K562 (cell line): ENCODE measurements at regions not wholly inside any gene's neighbourhood (a gene's known extent, or its start where the extent isn't known, plus 50 kb on each side); places are given as distances from the start of the nearest gene placed in this dataset.

Experiments
- ATAC-seq: fragments of 200-7000 bp; cut with Tn5 transposase; 3 replicates; pipeline ENCODE4 v1.9.1; 2020; ENCODE audit warnings: moderate library complexity
- BruUV-seq: library from RNA; stranded (reverse); fragments of 400-500 nt; replicated peaks from 2 replicates; lab custom pipeline; 2021; lab: Mats Ljungman, UMichigan
- CTCF ChIA-PET: fragments of 300-600 bp; formaldehyde crosslinking; extraction: SDS; loops from one replicate; lab custom pipeline; 2021; ENCODE audit warnings: low intra/inter-chr PET ratio; lab: Yijun Ruan, JAX
- POLR2A ChIA-PET: fragments of 300-600, 350-650 bp; sonication (Branson Sonifier 250); formaldehyde crosslinking; extraction: SDS; loops from one replicate; lab custom pipeline; 2021; ENCODE audit warnings: antibody characterized with exemption, inconsistent platforms; lab: Yijun Ruan, JAX
- DNase-seq, 4 experiments: peaks; one replicate each; pipeline versions ENCODE4 v3.0.0 to v3.0.0-alpha.2; 2011 to 2018; ENCODE audit warnings: low spot score in 3 of 4, mixed read lengths in 3 of 4; ENCODE audit errors: extremely low read depth in 1 of 4
- FAIRE-seq: peaks from 2 replicates; lab custom pipeline; 2011; peaks lifted over from hg19 to GRCh38; lab: Jason Lieb, UNC
- H2AFZ ChIP-seq: 2 replicates; pipeline ENCODE4 v1.6.0; 2011; ENCODE audit warnings: low read depth, low read length, control low read depth, inconsistent platforms
- H3K27ac ChIP-seq: fragments of 200-600 bp; 3 replicates; pipeline ENCODE4 v1.8.0; 2011; ENCODE audit warnings: low read depth, mild to moderate bottlenecking, control low read depth, inconsistent platforms, low read length, moderate library complexity, mixed read lengths; ENCODE audit errors: extremely low read depth
- H3K27me3 ChIP-seq, 2 experiments: fragments of 300-600 bp in 1 of 2; 2 replicates in 1 of 2; 3 replicates in 1 of 2; pipeline versions ENCODE4 v1.6.0 to v1.8.0; 2011; ENCODE audit warnings: inconsistent platforms in 2 of 2, low read length in 2 of 2, mild to moderate bottlenecking in 1 of 2, mixed read lengths in 1 of 2, moderate library complexity in 1 of 2; ENCODE audit not compliant: control insufficient read depth in 2 of 2, insufficient read depth in 2 of 2
- H3K36me3 ChIP-seq: fragments of 300-600 bp; 3 replicates; pipeline ENCODE4 v1.8.0; 2011; ENCODE audit warnings: mild to moderate bottlenecking, low read length, inconsistent platforms; ENCODE audit not compliant: control insufficient read depth, insufficient read depth
- H3K4me1 ChIP-seq, 2 experiments: fragments of 200-600 bp in 1 of 2; replicated peaks in 1 of 2; 2 replicates in 1 of 2; 3 replicates in 1 of 2; pipeline versions ENCODE4 v1.5.1 to v1.8.0; 2011; ENCODE audit warnings: inconsistent platforms in 2 of 2, low read length in 2 of 2, mild to moderate bottlenecking in 1 of 2, mixed read lengths in 1 of 2, moderate library complexity in 1 of 2; ENCODE audit not compliant: control insufficient read depth in 2 of 2, insufficient read depth in 2 of 2
- H3K4me2 ChIP-seq: 2 replicates; pipeline ENCODE4 v1.6.1; 2011; ENCODE audit warnings: low read length, control low read depth, inconsistent platforms, mixed read lengths; ENCODE audit not compliant: insufficient read depth
- H3K4me3 ChIP-seq: fragments of 200-600 bp; sonication (generic), shearing (Covaris generic); 2 replicates; pipeline ENCODE4 v1.5.1; 2016; ENCODE audit warnings: control low read depth, inconsistent platforms
- H3K79me2 ChIP-seq: fragments of 200-600 bp; 3 replicates; pipeline ENCODE4 v1.8.0; 2011; ENCODE audit warnings: low read length, inconsistent platforms; ENCODE audit not compliant: control insufficient read depth, insufficient read depth
- H3K9ac ChIP-seq, 2 experiments: 2 replicates each; pipeline versions ENCODE4 v1.6.0 to v1.6.1; 2011; ENCODE audit warnings: low read depth in 2 of 2, low read length in 2 of 2, control low read depth in 1 of 2, inconsistent platforms in 1 of 2, mild to moderate bottlenecking in 1 of 2, mixed read lengths in 1 of 2; ENCODE audit not compliant: insufficient read depth in 1 of 2
- H3K9me1 ChIP-seq: one replicate; pipeline ENCODE4 v1.6.0; 2011; ENCODE audit warnings: inconsistent platforms, mild to moderate bottlenecking, low read length, moderate library complexity; ENCODE audit not compliant: control insufficient read depth, insufficient read depth
- H3K9me3 ChIP-seq: replicated peaks from 2 replicates; pipeline ENCODE4 v1.5.1; 2011; ENCODE audit warnings: low read depth, low read length, inconsistent platforms; ENCODE audit not compliant: control insufficient read depth, insufficient read depth
- H4K20me1 ChIP-seq: replicated peaks from 2 replicates; pipeline ENCODE4 v1.6.1; 2011; ENCODE audit warnings: low read length, inconsistent platforms, mixed read lengths; ENCODE audit not compliant: control insufficient read depth, insufficient read depth
- CBX8 ChIP-seq: fragments of 200-600 bp; sonication (generic); IDR thresholded peaks from 2 replicates; pipeline ENCODE4 v1.6.1; 2012; ENCODE audit warnings: borderline replicate concordance, mixed run types, low read depth, mild to moderate bottlenecking, moderate library complexity, mixed read lengths, low read length, control low read depth, inconsistent platforms; ENCODE audit not compliant: poor library complexity, severe bottlenecking; ENCODE audit errors: extremely low read depth
- CSDE1 ChIP-seq, 2 experiments: fragments of 450-650 bp; IDR thresholded peaks; 2 replicates each; pipeline ENCODE4 v1.6.1; 2016; ENCODE audit warnings: mild to moderate bottlenecking in 1 of 2
- GATA2 ChIP-seq: sonication (generic); formaldehyde crosslinking; IDR thresholded peaks from 2 replicates; pipeline ENCODE4 v1.4.0; 2020; ENCODE audit warnings: mild to moderate bottlenecking, missing genetic modification reagents
- GATAD2B ChIP-seq: fragments of 450-650 bp; IDR thresholded peaks from 2 replicates; pipeline ENCODE4 v1.6.1; 2017; ENCODE audit warnings: mild to moderate bottlenecking, borderline replicate concordance
- MITF ChIP-seq: IDR thresholded peaks from 2 replicates; pipeline ENCODE4 v1.6.1; 2014; ENCODE audit warnings: antibody characterized with exemption
- MTF1 ChIP-seq: fragments of 250-450 bp; sonication (Bioruptor Pico); IDR thresholded peaks from 2 replicates; pipeline ENCODE4 v1.9.0; 2021; ENCODE audit warnings: moderate library complexity, mild to moderate bottlenecking, inconsistent platforms, borderline replicate concordance
- NR0B1 ChIP-seq: fragments of 450-650 bp; IDR thresholded peaks from one replicate; pipeline ENCODE4 v1.6.1; 2018; ENCODE audit warnings: mild to moderate bottlenecking, moderate library complexity; ENCODE audit not compliant: partially characterized antibody
- NR2C2 ChIP-seq, 2 experiments: fragments of 200-800 bp in 1 of 2; sonication (Bioruptor generic) in 1 of 2; sonication (generic) in 1 of 2; formaldehyde crosslinking in 1 of 2; IDR thresholded peaks; 2 replicates each; pipeline versions ENCODE4 v1.6.1 to v1.8.0; 2016 to 2022; ENCODE audit warnings: mild to moderate bottlenecking in 1 of 2, missing compliant biosample characterization in 1 of 2, missing genetic modification characterization in 1 of 2, missing genetic modification reagents in 1 of 2
- RBBP5 ChIP-seq: fragments of 200-600 bp; sonication (generic); IDR thresholded peaks from 2 replicates; pipeline ENCODE4 v1.6.1; 2012; ENCODE audit warnings: borderline replicate concordance, mild to moderate bottlenecking, low read length, control low read depth, inconsistent platforms; ENCODE audit not compliant: insufficient read depth, poor library complexity, severe bottlenecking
- RBM14 ChIP-seq: fragments of 200-400 bp; formaldehyde crosslinking; IDR thresholded peaks from 2 replicates; pipeline ENCODE4 v1.6.1; 2018; ENCODE audit warnings: low read depth, mild to moderate bottlenecking, low read length, moderate library complexity, borderline replicate concordance; ENCODE audit not compliant: insufficient read depth
- STAG1 ChIP-seq: sonication (generic); formaldehyde crosslinking; IDR thresholded peaks from 2 replicates; pipeline ENCODE4 v1.5.0; 2020; ENCODE audit warnings: missing genetic modification reagents, borderline replicate concordance
- ZBTB1 ChIP-seq: sonication (generic); formaldehyde crosslinking; IDR thresholded peaks from 2 replicates; pipeline ENCODE4 v1.8.1; 2023; ENCODE audit warnings: missing genetic modification reagents, low read depth, mild to moderate bottlenecking, borderline replicate concordance
- ZNF76 ChIP-seq: fragments of 250-450 bp; sonication (Bioruptor Pico); IDR thresholded peaks from 2 replicates; pipeline ENCODE4 v1.4.0; 2020; ENCODE audit warnings: mild to moderate bottlenecking, moderate library complexity, borderline replicate concordance
- ZNF830 ChIP-seq: fragments of 250-450 bp; sonication (Bioruptor Pico); IDR thresholded peaks from 2 replicates; pipeline ENCODE4 v1.5.0; 2021; ENCODE audit warnings: mild to moderate bottlenecking
- WGBS: fragments of 100-300 bp; shearing (Covaris generic); methylation state at CpG from one replicate; pipeline ENCODE4 v1.1.6; 2016; ENCODE audit warnings: low coverage, mixed read lengths; ENCODE audit not compliant: insufficient coverage; ENCODE audit errors: missing lambda C conversion rate; 5-methylcytosine and 5-hydroxymethylcytosine counted together
- in situ Hi-C: fragments of 300-500 bp; cut with MboI; formaldehyde crosslinking; loops from 4 replicates; pipeline ENCODE4 v1.15.0; 2018; ENCODE audit warnings: inconsistent platforms, mixed read lengths
- intact Hi-C: fragments of 100-400 bp; cut with micrococcal nuclease; formaldehyde crosslinking; loops from 2 replicates; pipeline ENCODE4 v1.14.2; 2022

- no peak for ATAC-seq
- no peak for DNase-seq
- CTCF ChIA-PET = no interaction called here
- Histone ChIP-seq H3K4me2 (no peak overlapping the region), H3K27ac (no peak overlapping the region), H3K9me3 (no peaks in the 10 kb centered on the region), H3K4me1 (no peaks in the 10 kb centered on the region), H2AFZ (no peak overlapping the region), H3K79me2 (no peaks in the 10 kb centered on the region), H3K36me3 (no peaks in the 10 kb centered on the region), H3K27me3 (no peaks in the 10 kb centered on the region), H3K9ac (no peak overlapping the region), H3K4me3 (no peak overlapping the region), H4K20me1 (no peaks in the 10 kb centered on the region), H3K9me1 (no peaks in the 10 kb centered on the region)
- no peak for FAIRE-seq
- intact Hi-C loops = loop anchor here (10.0 kb wide), 1 partner anchor 128 kb away; no protein-coding TSS in a partner anchor
- POLR2A ChIA-PET = no interaction called here
- no TSS peak for BruUV-seq
- 4% methylated on average over 3 of the region's 3 CpGs for WGBS
- in situ Hi-C loops = no loop called here
- TF ChIP-seq CBX8 (no peak), RBM14 (no peak), ZBTB1 (no peak), RBBP5 (no peak)
Measured at GRCh38 chr3:75296858-75297257, 367.3 kb upstream of the FRG2C start.

- Histone ChIP-seq H3K4me3 (no peak overlapping the region), H3K9me1 (no peaks in the 10 kb centered on the region), H4K20me1 (no peaks in the 10 kb centered on the region), H2AFZ (no peak overlapping the region), H3K36me3 (no peaks in the 10 kb centered on the region), H3K27ac (no peak overlapping the region), H3K4me1 (no peaks in the 10 kb centered on the region), H3K9ac (no peak overlapping the region), H3K27me3 (no peaks in the 10 kb centered on the region), H3K9me3 (no peaks in the 10 kb centered on the region), H3K4me2 (no peak overlapping the region), H3K79me2 (no peaks in the 10 kb centered on the region)
- ATAC-seq = no peak
- intact Hi-C loops = no loop called here
- ChIA-PET POLR2A (no interaction called here), CTCF (no interaction called here)
- in situ Hi-C loops = loop anchor here (25.0 kb wide), 1 partner anchor 262 kb away; no protein-coding TSS in a partner anchor
- no peak for DNase-seq
- 5% methylated on average over 3 of the region's 3 CpGs for WGBS
- no TSS peak for BruUV-seq
- FAIRE-seq = no peak
- TF ChIP-seq MTF1 (CRISPR knock-in tag) = no peak
- no peak for TF ChIP-seq ZNF76 (CRISPR knock-in tag)
- TF ChIP-seq CSDE1 (IDR thresholded peaks at IDR 0.05) = no peak
- no peak for TF ChIP-seq STAG1
- no peak for TF ChIP-seq MITF
- TF ChIP-seq ZNF830 = no peak
- no peak for TF ChIP-seq GATAD2B
- TF ChIP-seq GATA2 = no peak
- TF ChIP-seq NR2C2 (CRISPR knock-in tag; IDR thresholded peaks at IDR 0.05) = no peak
- no peak for TF ChIP-seq NR2C2 (tag; IDR thresholded peaks at IDR 0.05)
- no peak for TF ChIP-seq NR0B1
Measured at GRCh38 chr3:75300606-75301005, 363.5 kb upstream of the FRG2C start.
